K562 (cell line): ENCODE measurements at regions not wholly inside any gene's neighbourhood (a gene's known extent, or its start where the extent isn't known, plus 50 kb on each side); places are given as distances from the start of the nearest gene placed in this dataset.

ENCODE experiments used
- CHD2 ChIP-seq: IDR thresholded peaks from 2 replicates; pipeline ENCODE4 v1.6.1; 2011; ENCODE audit warnings: low read depth, low read length
- ETV5 ChIP-seq: sonication (generic); formaldehyde crosslinking; IDR thresholded peaks from 2 replicates; pipeline ENCODE4 v1.4.0; 2020; ENCODE audit warnings: low read depth, mild to moderate bottlenecking, missing genetic modification reagents
- EZH2 ChIP-seq: IDR thresholded peaks from 2 replicates; pipeline ENCODE4 v1.6.1; 2012; ENCODE audit warnings: low read depth, mild to moderate bottlenecking, inconsistent platforms, low read length, borderline replicate concordance
- JUN ChIP-seq, 2 experiments: sonication (generic) in 1 of 2; formaldehyde crosslinking in 1 of 2; IDR thresholded peaks; 2 replicates each; pipeline versions ENCODE4 v1.6.1 to v1.8.0; 2012 to 2022; ENCODE audit warnings: borderline replicate concordance in 2 of 2, mild to moderate bottlenecking in 2 of 2, improper control_type of control experiment in 1 of 2, low read depth in 1 of 2, low read length in 1 of 2, missing genetic modification reagents in 1 of 2
- JUND ChIP-seq, 2 experiments: IDR thresholded peaks; 2 replicates in 1 of 2; 3 replicates in 1 of 2; pipeline ENCODE4 v1.6.1; 2011; ENCODE audit warnings: borderline replicate concordance in 2 of 2, low read depth in 2 of 2, low read length in 2 of 2, improper control_type of control experiment in 1 of 2, missing biosample characterization in 1 of 2, missing genetic modification characterization in 1 of 2, missing genetic modification reagents in 1 of 2
- MAFG ChIP-seq: fragments of 450-650 bp; conservative IDR thresholded peaks from 2 replicates; pipeline ENCODE4 v1.6.1; 2016; ENCODE audit warnings: missing genetic modification characterization, missing compliant biosample characterization
- MTF1 ChIP-seq: fragments of 250-450 bp; sonication (Bioruptor Pico); IDR thresholded peaks from 2 replicates; pipeline ENCODE4 v1.9.0; 2021; ENCODE audit warnings: moderate library complexity, mild to moderate bottlenecking, inconsistent platforms, borderline replicate concordance
- SMC3 ChIP-seq: conservative IDR thresholded peaks from 2 replicates; pipeline ENCODE4 v1.6.1; 2011; ENCODE audit warnings: low read depth, low read length, improper control_type of control experiment; ENCODE audit not compliant: insufficient read depth
- SUPT5H ChIP-seq: fragments of 450-650 bp; IDR thresholded peaks from 2 replicates; pipeline ENCODE4 v1.6.1; 2016
- ZNF24 ChIP-seq: fragments of 450-650 bp; IDR thresholded peaks from 2 replicates; pipeline ENCODE4 v1.6.1; 2016
- TF ChIP-seq, protein P1 (sequence below): sonication (generic); formaldehyde crosslinking; IDR thresholded peaks from 2 replicates; pipeline ENCODE4 v1.8.0; 2023; ENCODE audit warnings: missing genetic modification reagents, mild to moderate bottlenecking, borderline replicate concordance
- TF ChIP-seq, protein P2 (sequence below), 3 experiments: IDR thresholded peaks in 2 of 3; conservative IDR thresholded peaks in 1 of 3; 2 replicates each; pipeline ENCODE4 v1.5.1; 2011 to 2012; ENCODE audit warnings: low read length in 3 of 3, mild to moderate bottlenecking in 3 of 3, control low read depth in 2 of 3, improper control_type of control experiment in 1 of 3, inconsistent platforms in 1 of 3, low read depth in 1 of 3, mixed read lengths in 1 of 3, moderate library complexity in 1 of 3; ENCODE audit not compliant: insufficient read depth in 2 of 3
- TF ChIP-seq, protein P3 (sequence below): sonication (generic); formaldehyde crosslinking; IDR thresholded peaks from 2 replicates; pipeline ENCODE4 v1.8.1; 2023; ENCODE audit warnings: mild to moderate bottlenecking, missing genetic modification reagents
- TF ChIP-seq, protein P4 (sequence below): fragments of 250-450 bp; sonication (Bioruptor Pico); IDR thresholded peaks from 2 replicates; pipeline ENCODE4 v1.5.0; 2021; ENCODE audit warnings: mild to moderate bottlenecking, borderline replicate concordance

DNA sequence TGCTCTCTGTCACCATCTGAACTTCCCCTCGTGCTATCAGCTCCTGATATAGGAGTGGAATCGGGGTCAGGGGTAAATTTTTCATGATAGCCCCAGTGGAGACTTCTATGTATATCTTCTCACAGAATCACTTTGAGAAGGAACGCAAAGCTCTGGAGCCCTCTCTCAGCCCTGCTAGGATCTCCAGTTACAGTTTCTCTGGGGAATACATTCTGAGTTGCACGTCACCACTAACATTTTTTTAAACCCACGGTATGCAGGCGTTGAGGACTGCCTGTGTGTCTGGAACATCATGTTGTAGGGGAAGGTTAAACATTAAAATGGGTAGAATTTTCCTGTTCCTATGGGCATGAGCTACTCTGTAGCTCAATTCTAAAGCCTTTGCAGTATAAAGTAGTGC, 116.4 kb upstream of the FAM78B start:
- TF ChIP-seq MAFG (tag) (no peak), SUPT5H (no peak), EZH2 (no peak), JUN (IDR thresholded peaks at IDR 0.05; ENCODE audit: borderline replicate concordance, low read depth, low read length) (no peak), JUN (CRISPR knock-in tag; IDR thresholded peaks at IDR 0.05; ENCODE audit: borderline replicate concordance) (no peak), SMC3 (no peak), JUND (IDR thresholded peaks at IDR 0.05; ENCODE audit: borderline replicate concordance, low read depth, low read length) (no peak), JUND (tag; IDR thresholded peaks at IDR 0.05; ENCODE audit: borderline replicate concordance, low read depth, low read length) (no peak), ZNF24 (no peak), ETV5 (CRISPR knock-in tag) (no peak), CHD2 (no peak), MTF1 (CRISPR knock-in tag) (no peak)
- TF ChIP-seq, protein P1, sequence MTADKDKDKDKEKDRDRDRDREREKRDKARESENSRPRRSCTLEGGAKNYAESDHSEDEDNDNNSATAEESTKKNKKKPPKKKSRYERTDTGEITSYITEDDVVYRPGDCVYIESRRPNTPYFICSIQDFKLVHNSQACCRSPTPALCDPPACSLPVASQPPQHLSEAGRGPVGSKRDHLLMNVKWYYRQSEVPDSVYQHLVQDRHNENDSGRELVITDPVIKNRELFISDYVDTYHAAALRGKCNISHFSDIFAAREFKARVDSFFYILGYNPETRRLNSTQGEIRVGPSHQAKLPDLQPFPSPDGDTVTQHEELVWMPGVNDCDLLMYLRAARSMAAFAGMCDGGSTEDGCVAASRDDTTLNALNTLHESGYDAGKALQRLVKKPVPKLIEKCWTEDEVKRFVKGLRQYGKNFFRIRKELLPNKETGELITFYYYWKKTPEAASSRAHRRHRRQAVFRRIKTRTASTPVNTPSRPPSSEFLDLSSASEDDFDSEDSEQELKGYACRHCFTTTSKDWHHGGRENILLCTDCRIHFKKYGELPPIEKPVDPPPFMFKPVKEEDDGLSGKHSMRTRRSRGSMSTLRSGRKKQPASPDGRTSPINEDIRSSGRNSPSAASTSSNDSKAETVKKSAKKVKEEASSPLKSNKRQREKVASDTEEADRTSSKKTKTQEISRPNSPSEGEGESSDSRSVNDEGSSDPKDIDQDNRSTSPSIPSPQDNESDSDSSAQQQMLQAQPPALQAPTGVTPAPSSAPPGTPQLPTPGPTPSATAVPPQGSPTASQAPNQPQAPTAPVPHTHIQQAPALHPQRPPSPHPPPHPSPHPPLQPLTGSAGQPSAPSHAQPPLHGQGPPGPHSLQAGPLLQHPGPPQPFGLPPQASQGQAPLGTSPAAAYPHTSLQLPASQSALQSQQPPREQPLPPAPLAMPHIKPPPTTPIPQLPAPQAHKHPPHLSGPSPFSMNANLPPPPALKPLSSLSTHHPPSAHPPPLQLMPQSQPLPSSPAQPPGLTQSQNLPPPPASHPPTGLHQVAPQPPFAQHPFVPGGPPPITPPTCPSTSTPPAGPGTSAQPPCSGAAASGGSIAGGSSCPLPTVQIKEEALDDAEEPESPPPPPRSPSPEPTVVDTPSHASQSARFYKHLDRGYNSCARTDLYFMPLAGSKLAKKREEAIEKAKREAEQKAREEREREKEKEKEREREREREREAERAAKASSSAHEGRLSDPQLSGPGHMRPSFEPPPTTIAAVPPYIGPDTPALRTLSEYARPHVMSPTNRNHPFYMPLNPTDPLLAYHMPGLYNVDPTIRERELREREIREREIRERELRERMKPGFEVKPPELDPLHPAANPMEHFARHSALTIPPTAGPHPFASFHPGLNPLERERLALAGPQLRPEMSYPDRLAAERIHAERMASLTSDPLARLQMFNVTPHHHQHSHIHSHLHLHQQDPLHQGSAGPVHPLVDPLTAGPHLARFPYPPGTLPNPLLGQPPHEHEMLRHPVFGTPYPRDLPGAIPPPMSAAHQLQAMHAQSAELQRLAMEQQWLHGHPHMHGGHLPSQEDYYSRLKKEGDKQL (CRISPR knock-in tag) = no peak
- TF ChIP-seq, protein P2, sequence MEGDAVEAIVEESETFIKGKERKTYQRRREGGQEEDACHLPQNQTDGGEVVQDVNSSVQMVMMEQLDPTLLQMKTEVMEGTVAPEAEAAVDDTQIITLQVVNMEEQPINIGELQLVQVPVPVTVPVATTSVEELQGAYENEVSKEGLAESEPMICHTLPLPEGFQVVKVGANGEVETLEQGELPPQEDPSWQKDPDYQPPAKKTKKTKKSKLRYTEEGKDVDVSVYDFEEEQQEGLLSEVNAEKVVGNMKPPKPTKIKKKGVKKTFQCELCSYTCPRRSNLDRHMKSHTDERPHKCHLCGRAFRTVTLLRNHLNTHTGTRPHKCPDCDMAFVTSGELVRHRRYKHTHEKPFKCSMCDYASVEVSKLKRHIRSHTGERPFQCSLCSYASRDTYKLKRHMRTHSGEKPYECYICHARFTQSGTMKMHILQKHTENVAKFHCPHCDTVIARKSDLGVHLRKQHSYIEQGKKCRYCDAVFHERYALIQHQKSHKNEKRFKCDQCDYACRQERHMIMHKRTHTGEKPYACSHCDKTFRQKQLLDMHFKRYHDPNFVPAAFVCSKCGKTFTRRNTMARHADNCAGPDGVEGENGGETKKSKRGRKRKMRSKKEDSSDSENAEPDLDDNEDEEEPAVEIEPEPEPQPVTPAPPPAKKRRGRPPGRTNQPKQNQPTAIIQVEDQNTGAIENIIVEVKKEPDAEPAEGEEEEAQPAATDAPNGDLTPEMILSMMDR (IDR thresholded peaks at IDR 0.05 in 2 of 3, conservative IDR thresholded peaks at IDR 0.05 in 1 of 3; ENCODE audit: insufficient read depth in 2 of 3, low read depth in 1 of 3, low read length in 3 of 3) = no peak
- TF ChIP-seq, protein P3, sequence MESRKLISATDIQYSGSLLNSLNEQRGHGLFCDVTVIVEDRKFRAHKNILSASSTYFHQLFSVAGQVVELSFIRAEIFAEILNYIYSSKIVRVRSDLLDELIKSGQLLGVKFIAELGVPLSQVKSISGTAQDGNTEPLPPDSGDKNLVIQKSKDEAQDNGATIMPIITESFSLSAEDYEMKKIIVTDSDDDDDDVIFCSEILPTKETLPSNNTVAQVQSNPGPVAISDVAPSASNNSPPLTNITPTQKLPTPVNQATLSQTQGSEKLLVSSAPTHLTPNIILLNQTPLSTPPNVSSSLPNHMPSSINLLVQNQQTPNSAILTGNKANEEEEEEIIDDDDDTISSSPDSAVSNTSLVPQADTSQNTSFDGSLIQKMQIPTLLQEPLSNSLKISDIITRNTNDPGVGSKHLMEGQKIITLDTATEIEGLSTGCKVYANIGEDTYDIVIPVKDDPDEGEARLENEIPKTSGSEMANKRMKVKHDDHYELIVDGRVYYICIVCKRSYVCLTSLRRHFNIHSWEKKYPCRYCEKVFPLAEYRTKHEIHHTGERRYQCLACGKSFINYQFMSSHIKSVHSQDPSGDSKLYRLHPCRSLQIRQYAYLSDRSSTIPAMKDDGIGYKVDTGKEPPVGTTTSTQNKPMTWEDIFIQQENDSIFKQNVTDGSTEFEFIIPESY (CRISPR knock-in tag) = no peak
- TF ChIP-seq, protein P4, sequence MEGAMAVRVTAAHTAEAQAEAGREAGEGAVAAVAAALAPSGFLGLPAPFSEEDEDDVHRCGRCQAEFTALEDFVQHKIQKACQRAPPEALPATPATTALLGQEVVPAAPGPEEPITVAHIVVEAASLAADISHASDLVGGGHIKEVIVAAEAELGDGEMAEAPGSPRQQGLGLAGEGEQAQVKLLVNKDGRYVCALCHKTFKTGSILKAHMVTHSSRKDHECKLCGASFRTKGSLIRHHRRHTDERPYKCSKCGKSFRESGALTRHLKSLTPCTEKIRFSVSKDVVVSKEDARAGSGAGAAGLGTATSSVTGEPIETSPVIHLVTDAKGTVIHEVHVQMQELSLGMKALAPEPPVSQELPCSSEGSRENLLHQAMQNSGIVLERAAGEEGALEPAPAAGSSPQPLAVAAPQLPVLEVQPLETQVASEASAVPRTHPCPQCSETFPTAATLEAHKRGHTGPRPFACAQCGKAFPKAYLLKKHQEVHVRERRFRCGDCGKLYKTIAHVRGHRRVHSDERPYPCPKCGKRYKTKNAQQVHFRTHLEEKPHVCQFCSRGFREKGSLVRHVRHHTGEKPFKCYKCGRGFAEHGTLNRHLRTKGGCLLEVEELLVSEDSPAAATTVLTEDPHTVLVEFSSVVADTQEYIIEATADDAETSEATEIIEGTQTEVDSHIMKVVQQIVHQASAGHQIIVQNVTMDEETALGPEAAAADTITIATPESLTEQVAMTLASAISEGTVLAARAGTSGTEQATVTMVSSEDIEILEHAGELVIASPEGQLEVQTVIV (CRISPR knock-in tag) = no peak
